ENCODE measurements at regions not wholly inside any gene's neighbourhood (a gene's known extent, or its start where the extent isn't known, plus 50 kb on each side); places are given as distances from the start of the nearest gene placed in this dataset.

GRCh38 chr20:60591172-60591799 is 633.1 kb downstream of the CDH26 start:
- DNase-seq, result no peak

GRCh38 chr20:60598528-60598927 is 640.3 kb downstream of the CDH26 start:
- no peak for DNase-seq

- no peak for DNase-seq
Observed at GRCh38 chr20:60599381-60599780, 641.2 kb downstream of the CDH26 start.

- DNase-seq, result no peak
Observed at GRCh38 chr20:60600036-60600435, 641.8 kb downstream of the CDH26 start.

- DNase-seq, result no peak
Observed at GRCh38 chr20:60624066-60624465, 628.0 kb upstream of the CDH4 start.

GRCh38 chr20:60627751-60628565 is 624.1 kb upstream of the CDH4 start:
- DNase-seq, result no peak

- no peak for DNase-seq
Observed at GRCh38 chr20:60628749-60629148, 623.3 kb upstream of the CDH4 start.

GRCh38 chr20:60629206-60629605 is 622.9 kb upstream of the CDH4 start:
- no peak for DNase-seq

- DNase-seq, result no peak
Observed at GRCh38 chr20:60630609-60631008, 621.5 kb upstream of the CDH4 start.

GRCh38 chr20:60631585-60632287 is 620.3 kb upstream of the CDH4 start:
- no peak for DNase-seq

- no peak for DNase-seq
Observed at GRCh38 chr20:60632391-60633262, 619.4 kb upstream of the CDH4 start.

GRCh38 chr20:60634491-60635172 is 617.4 kb upstream of the CDH4 start:
- DNase-seq, result no peak

- DNase-seq, result no peak
Observed at GRCh38 chr20:60636417-60636816, 615.6 kb upstream of the CDH4 start.

- DNase-seq, result no peak
Observed at GRCh38 chr20:60637801-60638200, 614.3 kb upstream of the CDH4 start.

- DNase-seq, result no peak
Observed at GRCh38 chr20:60638430-60639098, 613.5 kb upstream of the CDH4 start.

GRCh38 chr20:60641879-60642447 is 610.1 kb upstream of the CDH4 start:
- no peak for DNase-seq

GRCh38 chr20:60642541-60642940 is 609.5 kb upstream of the CDH4 start:
- DNase-seq, result no peak

GRCh38 chr20:60648556-60648955 is 603.5 kb upstream of the CDH4 start:
- DNase-seq, result peak; percentile 49

- peak; percentile 92 for DNase-seq
Observed at GRCh38 chr20:60649541-60649940, 602.5 kb upstream of the CDH4 start.

- DNase-seq, result no peak
Observed at GRCh38 chr20:60650087-60650486, 602.0 kb upstream of the CDH4 start.

GRCh38 chr20:60652046-60652445 is 600.0 kb upstream of the CDH4 start:
- no peak for DNase-seq

Data from MV-4-11 (cell line).